ENCODE measurements at regions not wholly inside any gene's neighbourhood (a gene's known extent, or its start where the extent isn't known, plus 50 kb on each side); places are given as distances from the start of the nearest gene placed in this dataset.

GRCh38 chr12:18868717-18869116 is 130.8 kb downstream of the CAPZA3 start:
- H3K4me1 ChIP-seq (ENCODE audit: control insufficient read depth in 4 of 4, insufficient read depth in 4 of 4, low read length in 3 of 4) = no peaks in the 10 kb centered on the region
- H3K4me3 ChIP-seq (ENCODE audit: low read depth in 1 of 3, low read length in 3 of 3) = no peak overlapping the region
- H3K27me3 ChIP-seq (ENCODE audit: control insufficient read depth in 4 of 4, insufficient read depth in 4 of 4, low read length in 3 of 4) = no peaks in the 10 kb centered on the region
- H3K27ac ChIP-seq (ENCODE audit: low read depth in 1 of 2, low read length in 2 of 2) = no peak overlapping the region
- no peak overlapping the region for H3K9ac ChIP-seq (ENCODE audit: low read depth in 1 of 2, low read length in 2 of 2)
- H3K9me3 ChIP-seq (ENCODE audit: control insufficient read depth in 4 of 4, low read length in 3 of 4) = no peaks in the 10 kb centered on the region
- 48% methylated on average over 2 of the region's 2 CpGs for WGBS
- TF ChIP-seq RAD21 (IDR thresholded peaks at IDR 0.05) (no peak), SP1 (IDR thresholded peaks at IDR 0.05) (no peak), ZBTB33 (IDR thresholded peaks at IDR 0.05) (no peak), ATF3 (IDR thresholded peaks at IDR 0.05) (no peak), NR2F2 (IDR thresholded peaks at IDR 0.05) (no peak), YY1 (IDR thresholded peaks at IDR 0.05) (no peak), JUND (IDR thresholded peaks at IDR 0.05) (no peak), GABPA (IDR thresholded peaks at IDR 0.05 in 1 of 2, conservative IDR thresholded peaks at IDR 0.05 in 1 of 2) (no peak), RXRA (IDR thresholded peaks at IDR 0.05) (no peak), TAF1 (conservative IDR thresholded peaks at IDR 0.05) (no peak), HNF4A (conservative IDR thresholded peaks at IDR 0.05) (no peak), HNF4G (IDR thresholded peaks at IDR 0.05) (no peak), EGR1 (IDR thresholded peaks at IDR 0.05; ENCODE audit: low read depth in 2 of 2) (no peak)
- TF ChIP-seq, protein P1, sequence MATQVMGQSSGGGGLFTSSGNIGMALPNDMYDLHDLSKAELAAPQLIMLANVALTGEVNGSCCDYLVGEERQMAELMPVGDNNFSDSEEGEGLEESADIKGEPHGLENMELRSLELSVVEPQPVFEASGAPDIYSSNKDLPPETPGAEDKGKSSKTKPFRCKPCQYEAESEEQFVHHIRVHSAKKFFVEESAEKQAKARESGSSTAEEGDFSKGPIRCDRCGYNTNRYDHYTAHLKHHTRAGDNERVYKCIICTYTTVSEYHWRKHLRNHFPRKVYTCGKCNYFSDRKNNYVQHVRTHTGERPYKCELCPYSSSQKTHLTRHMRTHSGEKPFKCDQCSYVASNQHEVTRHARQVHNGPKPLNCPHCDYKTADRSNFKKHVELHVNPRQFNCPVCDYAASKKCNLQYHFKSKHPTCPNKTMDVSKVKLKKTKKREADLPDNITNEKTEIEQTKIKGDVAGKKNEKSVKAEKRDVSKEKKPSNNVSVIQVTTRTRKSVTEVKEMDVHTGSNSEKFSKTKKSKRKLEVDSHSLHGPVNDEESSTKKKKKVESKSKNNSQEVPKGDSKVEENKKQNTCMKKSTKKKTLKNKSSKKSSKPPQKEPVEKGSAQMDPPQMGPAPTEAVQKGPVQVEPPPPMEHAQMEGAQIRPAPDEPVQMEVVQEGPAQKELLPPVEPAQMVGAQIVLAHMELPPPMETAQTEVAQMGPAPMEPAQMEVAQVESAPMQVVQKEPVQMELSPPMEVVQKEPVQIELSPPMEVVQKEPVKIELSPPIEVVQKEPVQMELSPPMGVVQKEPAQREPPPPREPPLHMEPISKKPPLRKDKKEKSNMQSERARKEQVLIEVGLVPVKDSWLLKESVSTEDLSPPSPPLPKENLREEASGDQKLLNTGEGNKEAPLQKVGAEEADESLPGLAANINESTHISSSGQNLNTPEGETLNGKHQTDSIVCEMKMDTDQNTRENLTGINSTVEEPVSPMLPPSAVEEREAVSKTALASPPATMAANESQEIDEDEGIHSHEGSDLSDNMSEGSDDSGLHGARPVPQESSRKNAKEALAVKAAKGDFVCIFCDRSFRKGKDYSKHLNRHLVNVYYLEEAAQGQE (IDR thresholded peaks at IDR 0.05) = no peak
- no peak for DNase-seq (ENCODE audit: low spot score)
- no peaks in the 10 kb centered on the region for H3K36me3 ChIP-seq (ENCODE audit: control insufficient read depth in 4 of 4, insufficient read depth in 3 of 4, low read depth in 1 of 4, low read length in 3 of 4)

- H3K27ac ChIP-seq (ENCODE audit: low read depth in 1 of 2, low read length in 2 of 2) = no peak overlapping the region
- H3K9me3 ChIP-seq (ENCODE audit: control insufficient read depth in 4 of 4, low read length in 3 of 4) = no peaks in the 10 kb centered on the region
- no peaks in the 10 kb centered on the region for H3K27me3 ChIP-seq (ENCODE audit: control insufficient read depth in 4 of 4, insufficient read depth in 4 of 4, low read length in 3 of 4)
- no peaks in the 10 kb centered on the region for H3K4me1 ChIP-seq (ENCODE audit: control insufficient read depth in 4 of 4, insufficient read depth in 4 of 4, low read length in 3 of 4)
- WGBS = 62% methylated on average over 2 of the region's 2 CpGs
- no peak overlapping the region for H3K4me3 ChIP-seq (ENCODE audit: low read depth in 1 of 3, low read length in 3 of 3)
- DNase-seq (ENCODE audit: low spot score) = no peak
- no peak overlapping the region for H3K9ac ChIP-seq (ENCODE audit: low read depth in 1 of 2, low read length in 2 of 2)
- TF ChIP-seq FOXA2 (IDR thresholded peaks at IDR 0.05) (no peak), RXRA (IDR thresholded peaks at IDR 0.05) (no peak), EGR1 (IDR thresholded peaks at IDR 0.05; ENCODE audit: low read depth in 2 of 2) (no peak), SP1 (IDR thresholded peaks at IDR 0.05) (no peak), ATF3 (IDR thresholded peaks at IDR 0.05) (no peak)
- TF ChIP-seq, protein P2, sequence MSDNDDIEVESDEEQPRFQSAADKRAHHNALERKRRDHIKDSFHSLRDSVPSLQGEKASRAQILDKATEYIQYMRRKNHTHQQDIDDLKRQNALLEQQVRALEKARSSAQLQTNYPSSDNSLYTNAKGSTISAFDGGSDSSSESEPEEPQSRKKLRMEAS (IDR thresholded peaks at IDR 0.05) = no peak
- no peaks in the 10 kb centered on the region for H3K36me3 ChIP-seq (ENCODE audit: control insufficient read depth in 4 of 4, insufficient read depth in 3 of 4, low read depth in 1 of 4, low read length in 3 of 4)
These were observed 134.9 kb downstream of the CAPZA3 start for GRCh38 chr12:18872770-18873169.

All from liver (tissue), 7 donors.